ENCODE measurements at regions not wholly inside any gene's neighbourhood (a gene's known extent, or its start where the extent isn't known, plus 50 kb on each side); places are given as distances from the start of the nearest gene placed in this dataset.
A peak's percentile ranks its signal among the peaks of the same experiment; 100 is the strongest.
"Not testable (repeated sequence)": the region's sequence is repeated elsewhere in the genome, so short reads cannot be mapped to it uniquely, and the experiment has no call there.

DNA sequence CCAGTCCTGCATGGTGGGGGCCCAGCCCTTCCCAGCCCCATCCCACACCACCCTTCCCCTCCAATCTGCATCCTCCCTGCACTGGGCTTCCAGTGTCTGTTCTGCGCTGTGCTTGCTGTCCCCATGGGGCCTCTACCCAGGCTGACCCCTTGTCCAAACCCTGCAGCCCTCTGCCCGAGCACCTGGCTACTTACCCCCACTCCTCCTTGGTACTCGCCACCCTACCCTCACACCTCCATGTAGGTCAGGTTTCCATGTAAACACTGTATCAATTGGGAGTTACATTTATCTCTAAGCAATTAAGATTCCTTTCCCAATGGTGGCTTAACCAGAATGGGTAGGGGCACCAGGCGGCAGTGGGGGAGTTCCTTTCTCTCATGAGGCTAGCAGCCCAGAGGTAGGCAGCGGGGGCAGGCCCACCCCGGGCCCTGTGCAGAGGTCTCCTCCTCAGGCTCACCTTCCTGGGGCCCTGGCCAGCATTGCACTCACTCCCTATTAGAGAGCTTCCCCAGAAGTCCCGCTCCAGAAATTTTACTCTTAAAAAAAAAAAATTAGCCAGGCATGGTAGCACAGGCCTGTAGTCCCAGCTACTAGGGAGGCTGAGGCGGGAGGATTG, 76.6 kb upstream of the CCND2 start:
- no peak for ATAC-seq
- DNase-seq: no peak
- intact Hi-C loops (cut with DNase I): no loop called here

DNA sequence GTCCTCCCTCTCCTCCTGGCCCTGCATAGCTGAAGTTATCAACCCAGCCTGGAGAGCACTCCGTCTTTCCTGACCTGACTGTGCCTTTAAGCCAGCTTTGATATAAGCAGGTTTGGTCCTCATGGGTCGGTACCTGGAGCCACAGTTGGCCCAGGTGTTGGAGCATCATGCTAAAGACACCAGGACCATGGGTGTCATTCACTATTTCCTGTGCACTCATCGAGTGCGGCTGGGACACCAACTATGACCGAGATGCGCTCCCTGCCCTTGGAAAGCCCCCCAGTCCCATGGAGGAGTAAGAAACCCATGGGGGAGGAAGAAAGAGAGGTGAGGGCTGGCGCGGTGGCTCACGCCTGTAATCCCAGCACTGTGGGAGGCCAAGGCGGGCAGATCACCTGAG, 78.9 kb upstream of the CCND2 start:
- no peak for ATAC-seq
- DNase-seq: no peak
- intact Hi-C loops (cut with DNase I): no loop called here

DNA sequence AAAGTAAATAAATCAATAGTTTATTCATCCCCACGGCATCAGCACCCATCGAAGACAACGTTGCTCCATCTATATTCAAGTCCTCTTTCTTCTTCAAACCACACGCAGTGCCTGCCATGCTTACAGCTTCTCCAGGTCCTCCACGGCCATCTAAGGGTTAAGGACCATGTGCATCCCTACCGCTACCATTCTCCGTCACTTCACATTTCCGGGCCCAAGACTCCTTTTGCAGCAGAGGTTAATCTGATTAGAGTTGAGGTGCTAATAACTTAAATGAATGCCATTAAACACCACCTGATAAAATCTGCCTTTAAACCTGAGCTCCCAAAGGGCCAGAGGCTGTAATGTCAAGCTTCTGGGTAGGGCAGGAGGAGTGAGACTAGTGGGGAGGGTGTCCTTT, 79.7 kb upstream of the CCND2 start:
- DNase-seq: no peak
- no peak for ATAC-seq
- intact Hi-C loops (cut with DNase I): no loop called here

DNA sequence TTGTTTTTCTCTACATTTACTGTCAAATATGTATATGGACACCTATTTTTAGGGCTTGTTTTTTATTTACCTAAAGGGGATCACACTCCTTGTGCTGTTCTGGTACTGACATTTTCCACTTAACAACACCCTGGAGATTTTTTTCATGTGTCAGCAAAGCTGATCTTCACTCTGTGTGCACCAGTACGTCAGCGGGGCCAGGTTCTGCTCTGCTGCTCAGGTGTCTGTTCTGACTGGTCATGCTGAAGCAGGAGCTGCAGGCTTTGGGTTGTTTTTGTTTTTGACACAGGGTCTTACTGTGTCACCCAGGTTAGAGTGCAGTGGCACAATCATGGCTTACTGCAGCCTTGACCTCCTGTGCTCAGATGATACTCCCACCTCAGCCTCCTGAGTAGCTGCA, 81.9 kb upstream of the CCND2 start:
- no peak for DNase-seq
- ATAC-seq: no peak
- intact Hi-C loops (cut with DNase I): no loop called here

DNA sequence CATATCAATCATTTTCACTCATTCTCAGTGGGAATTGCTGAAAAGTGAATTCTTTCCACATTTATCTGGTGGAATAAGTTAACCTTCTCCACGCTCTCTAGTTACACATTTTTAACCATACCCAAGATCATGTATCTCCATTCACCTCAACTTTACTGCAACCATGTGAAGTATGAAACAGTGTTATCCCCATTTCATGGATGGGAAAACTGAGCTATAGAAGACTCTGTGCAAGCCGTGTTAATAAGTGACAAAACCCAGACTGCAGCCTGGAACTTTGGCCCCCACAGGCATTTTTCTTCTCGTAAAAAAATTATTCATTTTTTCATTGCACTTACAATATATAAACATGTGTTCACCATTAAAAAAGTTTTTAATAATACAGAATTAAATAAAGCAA, 82.4 kb upstream of the CCND2 start:
- DNase-seq: no peak
- ATAC-seq: no peak
- intact Hi-C loops (cut with DNase I): no loop called here

DNA sequence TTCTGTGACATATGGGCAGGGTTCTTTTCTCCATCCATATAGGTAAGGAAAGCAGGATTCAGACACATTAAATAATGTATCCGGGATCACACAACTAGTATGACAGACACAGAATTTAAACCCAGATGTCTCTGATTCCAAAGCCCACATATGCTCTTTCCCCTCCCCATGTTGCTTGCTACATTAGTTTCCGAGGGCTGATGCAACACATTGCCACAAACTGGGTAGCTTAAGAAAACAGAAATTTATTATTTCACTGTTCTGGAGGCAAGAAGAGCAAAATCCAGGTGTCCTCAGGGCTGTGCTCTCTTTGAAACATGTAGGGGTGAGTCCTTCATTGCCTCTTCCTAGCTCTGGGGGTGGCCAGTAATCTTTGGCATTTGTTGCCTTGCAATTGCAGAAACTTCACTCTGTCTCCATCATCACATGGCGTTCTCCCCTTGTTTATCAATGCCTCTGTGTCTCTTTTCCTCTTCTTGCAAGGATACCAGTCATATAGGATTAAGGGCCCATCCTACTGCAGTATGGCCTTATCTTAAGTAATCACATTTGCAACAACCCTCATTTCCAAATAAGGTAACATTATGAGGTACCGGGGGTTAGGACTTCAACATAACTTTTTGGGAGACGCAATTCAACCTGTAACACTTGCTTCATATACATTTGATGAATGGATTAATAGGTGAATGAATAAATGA, 83.0 kb upstream of the CCND2 start:
- intact Hi-C loops (cut with DNase I): no loop called here
- DNase-seq: no peak
- ATAC-seq: no peak

DNA sequence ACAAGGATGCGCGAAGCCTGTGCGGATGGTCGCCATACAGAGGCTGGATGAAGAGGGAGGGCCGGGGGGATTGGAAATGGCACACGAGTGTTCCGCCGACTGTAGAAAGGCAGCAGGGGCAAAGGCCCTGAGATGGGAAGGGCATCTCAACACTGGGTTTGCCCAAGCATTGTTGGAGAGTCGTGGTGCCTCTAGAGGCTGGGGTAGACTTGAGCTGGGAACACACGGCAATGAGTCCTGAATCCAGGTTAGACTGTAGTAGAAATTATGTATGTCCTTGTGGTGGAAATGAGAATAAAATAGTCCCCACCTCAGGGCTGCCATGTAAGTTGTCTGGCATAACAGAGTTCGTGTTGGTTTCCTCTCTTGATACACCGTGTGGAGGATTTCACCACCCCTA, 83.8 kb upstream of the CCND2 start:
- intact Hi-C loops (cut with DNase I): no loop called here
- ATAC-seq (no peak), DNase-seq (no peak)

DNA sequence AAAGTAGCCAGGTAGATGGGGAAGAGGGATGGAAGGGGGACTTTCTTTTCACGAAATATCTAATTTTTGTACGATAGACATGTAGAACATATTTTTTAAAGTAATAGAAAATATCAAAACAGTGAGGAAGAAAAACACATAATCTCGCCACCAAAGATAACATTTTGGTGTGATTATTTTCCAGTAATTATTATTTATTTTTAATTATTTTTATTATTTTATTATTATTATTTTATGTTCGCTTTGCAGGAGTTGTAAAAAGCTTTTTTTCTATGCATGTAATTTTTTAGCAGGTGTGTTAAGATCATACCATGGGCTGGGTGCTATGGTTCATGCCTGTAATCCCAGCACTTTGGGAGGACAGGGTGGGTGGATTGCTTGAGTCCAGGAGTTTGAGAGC, 85.6 kb upstream of the CCND2 start:
- intact Hi-C loops (cut with DNase I): no loop called here
- no peak for DNase-seq
- no peak for ATAC-seq

DNA sequence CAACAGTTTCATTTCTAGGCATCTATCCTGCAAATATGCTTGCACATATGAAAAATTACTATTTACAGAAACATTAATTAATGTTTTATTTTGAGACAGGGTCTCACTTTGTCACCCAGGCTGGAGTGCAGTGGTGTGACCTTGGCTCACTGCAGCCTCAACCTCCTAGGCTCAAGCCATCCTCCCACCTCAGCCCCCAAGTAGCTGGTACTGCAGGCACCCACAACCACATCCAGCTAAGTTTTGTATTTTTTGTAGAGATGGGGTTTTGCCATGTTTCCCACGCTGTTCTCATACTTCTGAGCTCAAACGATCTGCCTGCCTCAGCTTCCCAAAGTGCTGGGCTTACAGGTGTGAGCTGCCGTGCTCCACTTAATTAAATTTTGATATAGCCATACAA, 86.2 kb upstream of the CCND2 start:
- intact Hi-C loops (cut with DNase I); ATAC-seq: not testable (repeated sequence)

DNA sequence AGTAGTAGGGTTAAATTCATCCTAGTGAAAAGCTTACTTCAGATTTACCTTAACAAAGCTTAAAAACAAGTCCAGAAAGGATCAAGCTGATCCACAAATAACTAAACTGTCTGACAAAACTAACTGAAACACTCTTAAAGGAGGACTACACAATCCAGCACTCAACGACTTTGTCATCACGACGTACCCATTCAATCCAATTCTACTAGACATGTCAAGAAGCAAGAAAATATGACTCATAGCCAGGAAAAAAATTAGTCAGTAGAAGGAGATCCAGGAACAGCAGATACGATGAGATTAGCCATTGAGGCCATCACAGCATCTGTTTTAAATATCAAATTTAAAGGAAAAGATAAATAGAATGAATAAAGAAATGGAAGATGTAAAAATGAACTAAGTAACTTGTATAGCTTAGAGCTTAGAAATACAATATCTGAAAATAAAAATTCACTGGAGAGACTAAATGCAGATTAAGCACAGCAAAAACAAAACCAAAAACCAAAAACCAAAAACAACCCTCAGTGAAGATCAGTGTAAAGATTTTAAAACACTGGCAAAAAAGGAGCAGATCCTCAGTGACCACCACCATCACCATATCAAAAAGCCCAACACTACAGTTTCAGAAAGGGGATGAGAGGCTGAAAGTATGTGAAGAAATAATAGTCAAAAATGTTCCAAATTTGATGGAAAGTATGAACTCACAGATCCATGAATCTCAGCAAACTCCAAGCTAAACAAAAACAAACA, 95.0 kb upstream of the CCND2 start:
- intact Hi-C loops (cut with DNase I): no loop called here
- DNase-seq (no peak), ATAC-seq (no peak)

More for the DNA sequence above, 86.2 kb upstream of the CCND2 start:
- not testable (repeated sequence) for DNase-seq

DNA sequence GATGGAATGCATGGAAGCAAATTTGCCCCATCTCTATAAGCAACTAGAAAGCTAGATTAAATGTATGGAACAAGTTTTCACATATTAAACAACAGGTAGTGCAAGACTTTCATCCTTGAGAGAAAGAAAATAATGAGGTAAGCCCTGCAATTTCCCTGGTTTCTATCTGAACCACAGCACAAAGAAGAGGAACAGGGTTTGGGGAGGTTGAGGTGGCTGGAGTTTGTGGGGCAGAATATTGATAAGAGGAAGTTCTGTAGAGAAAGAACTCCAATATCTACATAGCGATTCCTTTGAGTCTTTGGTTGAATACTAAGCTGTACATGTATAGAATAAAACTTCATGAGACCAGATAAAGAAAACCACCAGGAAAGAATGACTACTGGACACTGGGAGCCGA, 96.3 kb upstream of the CCND2 start:
- DNase-seq (no peak), ATAC-seq (no peak)
- intact Hi-C loops (cut with DNase I): no loop called here

DNA sequence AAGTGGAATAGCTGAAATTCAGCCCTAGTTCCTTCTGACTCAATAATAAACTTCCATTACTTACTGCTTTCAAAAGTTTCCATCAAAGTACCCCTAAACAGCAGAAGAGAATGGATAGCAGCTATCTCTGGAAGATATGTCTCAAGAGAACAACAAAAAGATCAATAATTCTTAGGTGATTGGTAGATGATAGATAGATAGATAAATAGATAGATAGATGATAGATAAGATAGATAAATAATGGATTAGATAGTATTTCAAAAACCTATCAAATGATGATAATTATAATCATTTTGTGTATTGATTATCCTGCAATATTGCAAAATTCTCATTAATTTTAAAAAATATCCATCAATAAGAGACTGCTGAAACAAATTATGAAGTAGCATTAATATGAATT, 97.4 kb upstream of the CCND2 start:
- ATAC-seq (no peak), DNase-seq (no peak)
- intact Hi-C loops (cut with DNase I): no loop called here

DNA sequence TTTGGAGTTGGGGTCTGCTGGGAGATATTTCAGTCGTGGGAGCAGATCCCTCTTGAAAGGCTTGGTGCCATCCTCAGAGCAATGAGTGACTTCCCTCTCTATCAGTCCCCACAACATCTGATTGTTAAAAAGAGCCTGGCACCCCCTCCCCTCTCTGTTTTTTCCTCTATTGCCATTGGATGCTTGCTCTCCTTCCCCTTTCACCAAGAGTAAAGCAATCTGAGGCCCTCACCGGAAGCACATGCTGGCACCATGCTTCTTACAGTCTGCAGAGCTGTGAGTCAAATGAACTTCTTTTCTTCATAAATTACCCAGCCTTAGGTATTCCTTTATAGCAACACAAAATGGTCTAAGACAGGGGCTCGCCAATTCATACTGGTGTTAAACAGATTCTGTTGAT, 99.1 kb upstream of the CCND2 start:
- DNase-seq: no peak
- intact Hi-C loops (cut with DNase I): no loop called here

DNA sequence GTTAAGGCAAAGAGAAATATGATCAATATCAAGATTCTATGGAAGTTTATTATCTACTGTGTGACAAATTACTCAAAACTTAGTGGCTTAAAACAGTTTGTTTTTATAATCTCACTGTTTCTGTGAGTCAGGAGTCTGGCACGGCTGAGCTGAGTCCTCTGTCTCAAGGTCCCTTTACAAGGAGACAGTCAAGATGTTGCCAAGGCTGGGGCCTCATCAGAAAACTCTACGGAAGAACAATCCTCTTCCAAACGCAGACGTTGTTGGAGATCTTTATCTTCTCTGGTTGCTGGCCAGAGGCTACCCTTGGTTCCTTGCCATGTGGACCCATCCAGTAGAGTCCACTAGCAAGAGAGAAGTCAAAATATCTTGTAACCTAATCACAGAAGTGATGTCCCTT, 100.6 kb upstream of the CCND2 start:
- ATAC-seq: no peak
- intact Hi-C loops (cut with DNase I): no loop called here

More for the DNA sequence above, 99.1 kb upstream of the CCND2 start:
- ATAC-seq: no peak

DNA sequence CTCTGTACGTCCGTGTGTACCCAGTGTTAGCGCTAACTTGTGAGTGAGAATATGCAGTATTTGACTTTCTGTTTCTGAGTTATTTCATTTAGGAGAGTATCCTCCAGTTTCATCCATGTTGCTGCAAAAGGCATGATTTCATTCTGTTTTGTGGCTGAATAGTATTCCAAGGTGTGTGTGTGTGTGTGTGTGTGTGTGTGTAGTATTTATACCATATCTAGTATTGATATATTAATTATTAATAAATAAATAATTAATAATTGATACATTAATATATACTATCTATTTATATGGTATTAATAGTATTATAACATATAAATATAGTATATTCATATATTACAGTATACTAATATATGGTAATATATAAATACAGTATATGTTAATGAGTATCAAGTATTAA, 101.8 kb upstream of the CCND2 start:
- intact Hi-C loops (cut with DNase I): no loop called here
- ATAC-seq (no peak), DNase-seq (no peak)

More for the DNA sequence above, 100.6 kb upstream of the CCND2 start:
- no peak for DNase-seq

DNA sequence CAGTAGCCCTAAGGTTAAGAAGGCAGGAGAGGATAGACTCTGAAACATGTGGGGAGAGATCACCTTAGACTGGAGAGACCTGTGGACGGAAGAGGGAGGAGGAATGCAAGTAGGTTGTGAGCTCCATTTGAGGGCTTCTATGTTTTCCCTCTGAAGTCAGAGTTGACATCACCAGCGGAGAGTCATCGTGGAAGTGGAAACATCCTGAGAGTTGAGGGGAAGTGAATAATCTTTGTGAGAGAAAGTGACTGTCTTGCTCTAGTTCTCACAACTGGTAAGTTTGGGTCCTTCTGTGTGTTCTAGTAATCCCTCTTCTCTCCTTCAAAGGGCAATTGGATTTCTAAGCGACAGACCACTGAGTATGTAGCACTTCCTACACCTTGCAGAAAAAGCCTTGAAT, 103.6 kb upstream of the CCND2 start:
- intact Hi-C loops (cut with DNase I): no loop called here
- DNase-seq: no peak
- ATAC-seq: no peak

DNA sequence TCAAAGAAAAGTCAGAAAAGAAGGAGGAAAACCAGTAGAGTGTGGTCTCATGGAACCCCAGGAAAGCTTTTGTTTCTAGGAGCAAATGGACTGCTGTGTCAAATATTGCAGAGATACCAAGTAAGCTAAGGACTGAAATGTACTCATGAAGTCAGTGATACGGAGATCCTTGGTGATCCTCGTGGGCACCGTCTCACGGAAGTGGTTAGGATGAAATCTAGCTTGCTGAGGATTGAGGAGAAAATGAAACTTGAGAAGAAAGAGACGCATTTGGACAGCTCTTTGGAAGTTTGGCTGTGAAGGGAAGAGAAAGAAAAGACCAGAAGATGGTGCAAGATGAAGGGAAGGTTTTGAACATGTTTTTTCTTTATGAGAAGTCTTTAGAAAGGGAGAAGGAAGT, 104.0 kb upstream of the CCND2 start:
- intact Hi-C loops (cut with DNase I): no loop called here
- DNase-seq (no peak), ATAC-seq (no peak)

DNA sequence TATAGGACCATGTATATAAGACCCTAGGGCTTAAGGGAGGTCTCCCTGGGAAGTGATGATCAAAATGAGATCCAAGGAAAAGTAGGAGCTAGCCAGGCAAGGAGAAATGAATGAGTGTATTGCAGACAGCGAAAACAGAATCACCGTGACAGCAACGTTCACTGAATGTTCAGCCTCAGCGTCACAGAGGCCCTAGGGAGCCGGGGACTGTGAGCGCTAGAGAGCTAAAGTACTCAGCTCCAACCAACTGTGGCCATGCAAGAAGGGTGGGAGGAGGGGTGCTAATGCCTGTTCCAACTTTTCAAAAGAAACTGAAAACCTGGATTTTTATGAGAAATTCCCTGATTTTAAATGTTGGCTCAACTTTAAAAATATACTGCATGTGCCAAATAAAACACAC, 105.5 kb upstream of the CCND2 start:
- intact Hi-C loops (cut with DNase I): no loop called here
- no peak for DNase-seq
- no peak for ATAC-seq

DNA sequence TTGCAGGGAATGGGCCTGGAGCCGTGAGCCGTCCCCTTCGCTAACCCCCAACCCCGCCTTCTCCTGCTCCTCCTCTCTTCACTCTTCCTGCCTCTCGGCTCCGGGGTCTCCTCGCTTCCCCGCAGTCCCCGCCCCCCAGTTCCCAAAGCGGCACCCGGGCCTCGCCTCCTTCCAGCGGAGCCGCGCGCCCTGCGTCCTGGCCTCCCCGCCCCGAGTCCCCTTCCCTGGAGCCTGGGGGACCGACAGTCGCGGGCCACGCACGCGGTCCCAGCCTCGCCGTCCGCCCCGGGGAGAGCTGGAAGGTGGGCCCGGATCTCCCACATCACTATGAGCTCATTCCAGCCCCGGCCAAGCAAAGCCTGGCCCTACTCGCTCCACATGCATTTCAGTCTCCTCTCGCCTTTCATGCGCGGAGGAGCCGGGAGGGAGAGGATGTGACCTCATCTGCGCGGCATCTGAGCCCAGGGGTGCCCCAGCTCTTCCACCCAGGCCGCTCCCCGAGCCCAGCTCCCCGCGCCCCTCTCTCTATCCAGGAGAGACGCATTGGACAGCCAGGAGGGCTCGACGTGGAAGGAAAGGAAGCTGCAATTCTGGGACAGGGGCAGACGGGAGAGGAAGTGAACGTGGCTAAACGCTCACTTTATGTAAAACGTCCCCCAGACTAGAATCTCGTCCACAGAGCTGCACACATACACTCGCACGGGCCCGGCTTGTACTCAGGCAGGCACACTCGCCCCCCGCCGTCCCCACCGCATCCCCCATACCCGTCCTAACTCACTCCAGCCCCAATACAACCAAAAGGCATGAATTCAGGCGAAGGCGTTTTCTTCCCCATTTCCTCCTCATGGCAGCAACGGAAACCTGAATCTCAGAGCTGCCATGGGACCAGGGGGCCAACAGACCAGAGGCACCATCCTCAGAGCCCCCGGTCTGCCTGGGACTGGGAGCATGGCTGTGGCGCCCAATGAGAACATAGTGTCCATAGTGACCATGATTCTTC, 108.7 kb upstream of the CCND2 start:
- DNase-seq: peak; percentile 74
- peak; percentile 92 to 98 for ATAC-seq
- intact Hi-C loops (cut with DNase I): no loop called here

DNA sequence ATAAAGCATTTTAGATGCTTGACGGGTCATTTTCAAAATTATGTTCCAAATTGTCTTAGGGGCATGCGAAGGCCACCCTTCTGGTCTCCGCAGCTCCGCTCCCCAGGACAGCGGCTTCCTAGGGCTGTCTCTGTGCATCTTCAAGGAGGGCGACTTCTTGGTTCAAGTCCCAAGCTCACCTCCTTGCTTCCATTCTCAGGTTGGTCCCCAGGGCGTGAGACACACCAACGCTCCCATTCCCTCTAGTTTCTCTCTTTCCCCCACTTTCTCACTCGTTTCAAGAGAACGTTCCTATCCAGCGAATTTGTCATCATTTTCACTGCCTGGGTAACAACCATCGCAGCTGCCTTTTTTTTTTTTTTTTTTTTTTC, 109.4 kb upstream of the CCND2 start:
- ATAC-seq (no peak), DNase-seq (no peak)
- intact Hi-C loops (cut with DNase I): no loop called here
